Neural progenitor cell (in vitro differentiated cells): ENCODE measurements at regions not wholly inside any gene's neighbourhood (a gene's known extent, or its start where the extent isn't known, plus 50 kb on each side); places are given as distances from the start of the nearest gene placed in this dataset.

Source experiments
- EZH2 ChIP-seq: fragments of 200-600 bp; sonication (generic); IDR thresholded peaks from 2 replicates; pipeline ENCODE4 v1.6.1; 2017; ENCODE audit warnings: antibody characterized with exemption, mild to moderate bottlenecking, moderate library complexity
- EZH2phosphoT487 ChIP-seq: fragments of 200-600 bp; sonication (generic); IDR thresholded peaks from 2 replicates; pipeline ENCODE4 v1.6.1; 2017; ENCODE audit warnings: antibody characterized with exemption
- TF ChIP-seq, protein P1 (sequence below): fragments of 200-600 bp; sonication (generic); IDR thresholded peaks from 2 replicates; pipeline ENCODE4 v1.5.1; 2017; ENCODE audit warnings: antibody characterized with exemption, mild to moderate bottlenecking

GRCh38 chr18:78688249-78688648 is 291.4 kb upstream of the SALL3 start:
- TF ChIP-seq, protein P1, sequence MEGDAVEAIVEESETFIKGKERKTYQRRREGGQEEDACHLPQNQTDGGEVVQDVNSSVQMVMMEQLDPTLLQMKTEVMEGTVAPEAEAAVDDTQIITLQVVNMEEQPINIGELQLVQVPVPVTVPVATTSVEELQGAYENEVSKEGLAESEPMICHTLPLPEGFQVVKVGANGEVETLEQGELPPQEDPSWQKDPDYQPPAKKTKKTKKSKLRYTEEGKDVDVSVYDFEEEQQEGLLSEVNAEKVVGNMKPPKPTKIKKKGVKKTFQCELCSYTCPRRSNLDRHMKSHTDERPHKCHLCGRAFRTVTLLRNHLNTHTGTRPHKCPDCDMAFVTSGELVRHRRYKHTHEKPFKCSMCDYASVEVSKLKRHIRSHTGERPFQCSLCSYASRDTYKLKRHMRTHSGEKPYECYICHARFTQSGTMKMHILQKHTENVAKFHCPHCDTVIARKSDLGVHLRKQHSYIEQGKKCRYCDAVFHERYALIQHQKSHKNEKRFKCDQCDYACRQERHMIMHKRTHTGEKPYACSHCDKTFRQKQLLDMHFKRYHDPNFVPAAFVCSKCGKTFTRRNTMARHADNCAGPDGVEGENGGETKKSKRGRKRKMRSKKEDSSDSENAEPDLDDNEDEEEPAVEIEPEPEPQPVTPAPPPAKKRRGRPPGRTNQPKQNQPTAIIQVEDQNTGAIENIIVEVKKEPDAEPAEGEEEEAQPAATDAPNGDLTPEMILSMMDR: no peak
- TF ChIP-seq EZH2: no peak
- no peak for TF ChIP-seq EZH2phosphoT487
